ENCODE measurements at regions not wholly inside any gene's neighbourhood (a gene's known extent, or its start where the extent isn't known, plus 50 kb on each side); places are given as distances from the start of the nearest gene placed in this dataset.

- Histone ChIP-seq H3K27ac (no peak overlapping the region), H3K4me1 (replicated peaks) (no peaks in the 10 kb centered on the region), H3K36me3 (no peaks in the 10 kb centered on the region), H3K9me3 (no peaks in the 10 kb centered on the region), H3K27me3 (replicated peaks; ENCODE audit: insufficient read depth) (no peaks in the 10 kb centered on the region), H3K4me3 (no peak overlapping the region)
- no peak for DNase-seq (ENCODE audit: low spot score)
- intact Hi-C loops (cut with DNase I), result no loop called here
- TF ChIP-seq POLR2A (IDR thresholded peaks at IDR 0.05), result no peak
- no peak for TF ChIP-seq POLR2AphosphoS5 (IDR thresholded peaks at IDR 0.05)
- TF ChIP-seq CTCF (IDR thresholded peaks at IDR 0.05), result no peak
Observed at GRCh38 chr10:64449603-64450002, 928.4 kb downstream of the REEP3 start.

GRCh38 chr10:64450312-64450711 is 929.1 kb downstream of the REEP3 start:
- Histone ChIP-seq H3K9me3 (no peaks in the 10 kb centered on the region), H3K27me3 (replicated peaks; ENCODE audit: insufficient read depth) (no peaks in the 10 kb centered on the region), H3K36me3 (no peaks in the 10 kb centered on the region), H3K27ac (no peak overlapping the region), H3K4me1 (replicated peaks) (no peaks in the 10 kb centered on the region), H3K4me3 (no peak overlapping the region)
- TF ChIP-seq POLR2AphosphoS5 (IDR thresholded peaks at IDR 0.05) (no peak), POLR2A (IDR thresholded peaks at IDR 0.05) (no peak), CTCF (IDR thresholded peaks at IDR 0.05) (no peak)
- no peak for DNase-seq (ENCODE audit: low spot score)
- intact Hi-C loops (cut with DNase I), result no loop called here
- 78% methylated on average over 1 of the region's 1 CpG for WGBS

- 91% methylated on average over 1 of the region's 1 CpG for WGBS
- no peak for DNase-seq (ENCODE audit: low spot score)
Observed at GRCh38 chr10:64454962-64455361, 933.8 kb downstream of the REEP3 start.

GRCh38 chr10:64458306-64458705 is 937.1 kb downstream of the REEP3 start:
- no peak for TF ChIP-seq POLR2A (IDR thresholded peaks at IDR 0.05)
- intact Hi-C loops (cut with DNase I), result no loop called here
- H3K27ac ChIP-seq, result no peak overlapping the region
- no peaks in the 10 kb centered on the region for H3K9me3 ChIP-seq
- H3K4me3 ChIP-seq, result no peak overlapping the region
- H3K4me1 ChIP-seq (replicated peaks), result no peaks in the 10 kb centered on the region
- 93% methylated on average over 1 of the region's 1 CpG for WGBS
- no peak for DNase-seq (ENCODE audit: low spot score)
- H3K36me3 ChIP-seq, result no peaks in the 10 kb centered on the region
- H3K27me3 ChIP-seq (replicated peaks; ENCODE audit: insufficient read depth), result no peaks in the 10 kb centered on the region

More at GRCh38 chr10:64454962-64455361, 933.8 kb downstream of the REEP3 start:
- H3K4me1 ChIP-seq (replicated peaks), result no peaks in the 10 kb centered on the region
- intact Hi-C loops (cut with DNase I), result no loop called here
- H3K27me3 ChIP-seq (replicated peaks; ENCODE audit: insufficient read depth), result no peaks in the 10 kb centered on the region
- no peak overlapping the region for H3K27ac ChIP-seq
- no peaks in the 10 kb centered on the region for H3K9me3 ChIP-seq
- no peaks in the 10 kb centered on the region for H3K36me3 ChIP-seq
- TF ChIP-seq CTCF (IDR thresholded peaks at IDR 0.05) (no peak), POLR2A (IDR thresholded peaks at IDR 0.05) (no peak), POLR2AphosphoS5 (IDR thresholded peaks at IDR 0.05) (no peak)
- no peak overlapping the region for H3K4me3 ChIP-seq

GRCh38 chr10:64463406-64463805 is 942.2 kb downstream of the REEP3 start:
- Histone ChIP-seq H3K27me3 (replicated peaks; ENCODE audit: insufficient read depth) (no peaks in the 10 kb centered on the region), H3K4me1 (replicated peaks) (no peaks in the 10 kb centered on the region), H3K27ac (no peak overlapping the region), H3K4me3 (no peak overlapping the region), H3K36me3 (no peaks in the 10 kb centered on the region), H3K9me3 (no peaks in the 10 kb centered on the region)
- intact Hi-C loops (cut with DNase I), result no loop called here
- 48% methylated on average over 1 of the region's 1 CpG for WGBS
- no peak for DNase-seq (ENCODE audit: low spot score)
- TF ChIP-seq CTCF (IDR thresholded peaks at IDR 0.05), result no peak
- TF ChIP-seq POLR2A (IDR thresholded peaks at IDR 0.05), result no peak
- TF ChIP-seq POLR2AphosphoS5 (IDR thresholded peaks at IDR 0.05), result no peak
